GM19035 (cell line): ENCODE measurements at regions not wholly inside any gene's neighbourhood (a gene's known extent, or its start where the extent isn't known, plus 50 kb on each side); places are given as distances from the start of the nearest gene placed in this dataset.
"Not testable (repeated sequence)": the region's sequence is repeated elsewhere in the genome, so short reads cannot be mapped to it uniquely, and the experiment has no call there.

Experiments used
- ATAC-seq: cut with Tn5 transposase; IDR thresholded peaks from one replicate; pipeline ENCODE4 v1.9.1; 2021; ENCODE audit not compliant: unreplicated experiment

- ATAC-seq = no peak
Measured at GRCh38 chr5:36778336-36778735, 98.2 kb upstream of the NIPBL start.

- not testable (repeated sequence) for ATAC-seq
Measured at GRCh38 chr5:36782612-36783011, 94.0 kb upstream of the NIPBL start.

GRCh38 chr5:36786448-36787012 is 90.0 kb upstream of the NIPBL start:
- no peak for ATAC-seq

- no peak for ATAC-seq
Measured at GRCh38 chr5:36787365-36788093, 89.0 kb upstream of the NIPBL start.

GRCh38 chr5:36790847-36791246 is 85.7 kb upstream of the NIPBL start:
- ATAC-seq = no peak

- no peak for ATAC-seq
Measured at GRCh38 chr5:36792560-36793180, 83.9 kb upstream of the NIPBL start.

- no peak for ATAC-seq
Measured at GRCh38 chr5:36795366-36795765, 81.2 kb upstream of the NIPBL start.

GRCh38 chr5:36796155-36796554 is 80.4 kb upstream of the NIPBL start:
- ATAC-seq = no peak

- ATAC-seq = no peak
Measured at GRCh38 chr5:36801523-36801922, 75.0 kb upstream of the NIPBL start.

GRCh38 chr5:36802187-36802586 is 74.4 kb upstream of the NIPBL start:
- ATAC-seq = no peak

- ATAC-seq = not testable (repeated sequence)
Measured at GRCh38 chr5:36813249-36813648, 63.3 kb upstream of the NIPBL start.

GRCh38 chr5:36815871-36816270 is 60.7 kb upstream of the NIPBL start:
- ATAC-seq = no peak

- ATAC-seq = no peak
Measured at GRCh38 chr5:36820900-36821299, 55.7 kb upstream of the NIPBL start.

- no peak for ATAC-seq
Measured at GRCh38 chr5:36826694-36827093, 49.9 kb upstream of the NIPBL start.
